H1 (cell line): ENCODE measurements at regions not wholly inside any gene's neighbourhood (a gene's known extent, or its start where the extent isn't known, plus 50 kb on each side); places are given as distances from the start of the nearest gene placed in this dataset.

ENCODE experiments used
- JUN ChIP-seq: IDR thresholded peaks from 2 replicates; pipeline ENCODE4 v1.6.1; 2011; ENCODE audit warnings: low read depth, mild to moderate bottlenecking, improper control_type of control experiment, low read length
- KDM1A ChIP-seq: fragments of 200-600, 300-600 bp; sonication (generic); IDR thresholded peaks from 2 replicates; pipeline ENCODE4 v1.7.1; 2016; ENCODE audit warnings: mild to moderate bottlenecking, low read length, borderline replicate concordance
- TF ChIP-seq, protein P1 (sequence below): IDR thresholded peaks from 2 replicates; pipeline ENCODE4 v1.6.1; 2011; ENCODE audit warnings: low read length, improper control_type of control experiment

DNA sequence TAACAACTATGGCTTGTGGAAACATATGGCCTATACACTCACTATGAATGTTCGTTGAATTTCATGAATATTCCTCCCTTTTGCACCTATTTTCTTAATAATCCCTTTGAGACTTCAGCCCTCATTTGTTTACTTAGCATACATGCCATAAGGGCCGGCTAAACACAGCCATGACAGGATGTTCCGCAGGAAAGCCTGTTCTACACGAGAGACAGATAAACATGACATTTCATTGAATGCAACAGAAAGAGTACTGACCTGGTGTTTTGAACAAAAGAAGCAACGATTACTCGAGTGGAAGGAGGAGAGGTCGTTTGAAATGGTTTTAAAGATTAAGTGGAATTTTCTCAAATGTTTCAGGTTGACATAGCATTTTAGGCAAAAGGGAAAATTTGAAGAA lies 459.5 kb upstream of the CXADR start:
- TF ChIP-seq KDM1A (no peak), JUN (no peak)
- TF ChIP-seq, protein P1, sequence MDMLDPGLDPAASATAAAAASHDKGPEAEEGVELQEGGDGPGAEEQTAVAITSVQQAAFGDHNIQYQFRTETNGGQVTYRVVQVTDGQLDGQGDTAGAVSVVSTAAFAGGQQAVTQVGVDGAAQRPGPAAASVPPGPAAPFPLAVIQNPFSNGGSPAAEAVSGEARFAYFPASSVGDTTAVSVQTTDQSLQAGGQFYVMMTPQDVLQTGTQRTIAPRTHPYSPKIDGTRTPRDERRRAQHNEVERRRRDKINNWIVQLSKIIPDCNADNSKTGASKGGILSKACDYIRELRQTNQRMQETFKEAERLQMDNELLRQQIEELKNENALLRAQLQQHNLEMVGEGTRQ = no peak
